A549 (cell line): ENCODE measurements at regions not wholly inside any gene's neighbourhood (a gene's known extent, or its start where the extent isn't known, plus 50 kb on each side); places are given as distances from the start of the nearest gene placed in this dataset.

Experiments used
- ATAC-seq, 2 experiments: fragments of 200-7000 bp in 1 of 2; fragments of >200 bp in 1 of 2; cut with Nextera tagmentation in 1 of 2; cut with Tn5 transposase in 1 of 2; 3 replicates each; pipeline versions ENCODE4 v1.8.0 to v1.9.1; 2018 to 2020; ENCODE audit warnings: mild to moderate bottlenecking in 1 of 2, moderate library complexity in 1 of 2
- CTCF ChIA-PET: fragments of 300-600 bp; sonication (Branson Sonifier 250); formaldehyde crosslinking; extraction: SDS; loops from one replicate; lab custom pipeline; 2021; ENCODE audit warnings: antibody characterized with exemption, inconsistent platforms; lab: Yijun Ruan, JAX
- POLR2A ChIA-PET: fragments of 350-600 bp; formaldehyde crosslinking; extraction: SDS; loops from one replicate; lab custom pipeline; 2021; ENCODE audit warnings: antibody characterized with exemption, inconsistent platforms; lab: Yijun Ruan, JAX
- DNase-seq, 2 experiments: peaks; one replicate each; pipeline versions ENCODE4 v3.0.0 to v3.0.0-alpha.2; 2011 to 2016; ENCODE audit warnings: low read depth in 1 of 2, low spot score in 1 of 2
- FAIRE-seq: peaks from 2 replicates; lab custom pipeline; 2011; peaks lifted over from hg19 to GRCh38; lab: Jason Lieb, UNC
- H3K27ac ChIP-seq, 2 experiments: fragments of >200 bp; sonication (Bioruptor Twin); formaldehyde crosslinking; 3 replicates each; pipeline ENCODE4 v1.5.1; 2016 to 2017
- H3K4me1 ChIP-seq: fragments of >200 bp; sonication (Bioruptor Twin); formaldehyde crosslinking; 3 replicates; pipeline ENCODE4 v1.6.1; 2016
- H3K4me2 ChIP-seq: fragments of >200 bp; sonication (Bioruptor Twin); formaldehyde crosslinking; 3 replicates; pipeline ENCODE4 v1.6.1; 2016
- H3K4me3 ChIP-seq: fragments of >200 bp; sonication (Bioruptor Twin); formaldehyde crosslinking; 3 replicates; pipeline ENCODE4 v1.5.1; 2016
- H3K9me3 ChIP-seq: fragments of >200 bp; sonication (Bioruptor Twin); formaldehyde crosslinking; 3 replicates; pipeline ENCODE4 v1.6.1; 2016
- CBX8 ChIP-seq: fragments of 200-600 bp; sonication (generic); IDR thresholded peaks from 2 replicates; pipeline ENCODE4 v1.6.1; 2016
- CHD4 ChIP-seq: fragments of 200-600 bp; sonication (generic); IDR thresholded peaks from 2 replicates; pipeline ENCODE4 v1.6.1; 2016; ENCODE audit warnings: antibody characterized with exemption, mild to moderate bottlenecking, borderline replicate concordance
- EHMT2 ChIP-seq: fragments of 200-600 bp; sonication (generic); IDR thresholded peaks from 2 replicates; pipeline ENCODE4 v1.6.1; 2016; ENCODE audit warnings: antibody characterized with exemption, low read depth, mild to moderate bottlenecking, moderate library complexity
- ESRRA ChIP-seq: fragments of 150-350 bp; IDR thresholded peaks from 2 replicates; pipeline ENCODE4 v1.6.1; 2014; ENCODE audit warnings: mild to moderate bottlenecking, low read length, borderline replicate concordance
- FOSB ChIP-seq: fragments of 250-450 bp; sonication (Bioruptor Pico); IDR thresholded peaks from 2 replicates; pipeline ENCODE4 v1.5.0; 2020; ENCODE audit warnings: mild to moderate bottlenecking, moderate library complexity
- FOSL2 ChIP-seq, 2 experiments: fragments of 450-650 bp in 1 of 2; fragments of >200 bp in 1 of 2; sonication (Bioruptor Twin) in 1 of 2; formaldehyde crosslinking; IDR thresholded peaks; 2 replicates each; pipeline versions ENCODE4 v1.5.0 to v1.6.1; 2016 to 2020; ENCODE audit warnings: mild to moderate bottlenecking in 1 of 2, moderate library complexity in 1 of 2
- HEYL ChIP-seq: fragments of 250-450 bp; sonication (Bioruptor Pico); IDR thresholded peaks from 2 replicates; pipeline ENCODE4 v1.8.0; 2021; ENCODE audit warnings: mild to moderate bottlenecking, moderate library complexity
- HMGXB4 ChIP-seq: fragments of 250-450 bp; sonication (Bioruptor Pico); IDR thresholded peaks from 2 replicates; pipeline ENCODE4 v1.5.0; 2021; ENCODE audit warnings: mild to moderate bottlenecking, moderate library complexity, borderline replicate concordance
- HOXA7 ChIP-seq: fragments of 250-450 bp; sonication (Bioruptor Pico); IDR thresholded peaks from 2 replicates; pipeline ENCODE4 v1.5.0; 2020; ENCODE audit warnings: mild to moderate bottlenecking, moderate library complexity
- JUNB ChIP-seq: fragments of >200 bp; sonication (Bioruptor Twin); formaldehyde crosslinking; IDR thresholded peaks from 2 replicates; pipeline ENCODE4 v1.6.1; 2016
- KDM5A ChIP-seq: fragments of 200-600 bp; sonication (generic); IDR thresholded peaks from 2 replicates; pipeline ENCODE4 v1.6.1; 2016; ENCODE audit warnings: antibody characterized with exemption, mild to moderate bottlenecking
- NPAS2 ChIP-seq: fragments of 250-450 bp; sonication (Bioruptor Pico); IDR thresholded peaks from 2 replicates; pipeline ENCODE4 v1.8.0; 2022; ENCODE audit warnings: mild to moderate bottlenecking, moderate library complexity, borderline replicate concordance
- POLR2AphosphoS2 ChIP-seq: conservative IDR thresholded peaks from 2 replicates; pipeline ENCODE4 v1.6.1; 2012; ENCODE audit warnings: low read length, improper control_type of control experiment, inconsistent platforms
- RARB ChIP-seq: fragments of 250-450 bp; sonication (Bioruptor Pico); IDR thresholded peaks from 2 replicates; pipeline ENCODE4 v1.8.0; 2021; ENCODE audit warnings: mild to moderate bottlenecking, moderate library complexity
- RFX5 ChIP-seq: fragments of 450-650 bp; IDR thresholded peaks from 2 replicates; pipeline ENCODE4 v1.7.1; 2014; ENCODE audit warnings: antibody characterized with exemption, mild to moderate bottlenecking, moderate library complexity
- TP53 ChIP-seq: fragments of 250-450 bp; sonication (Bioruptor Pico); IDR thresholded peaks from 2 replicates; pipeline ENCODE4 v1.5.0; 2021; ENCODE audit warnings: mild to moderate bottlenecking, moderate library complexity
- ZSCAN20 ChIP-seq: fragments of 250-450 bp; sonication (Bioruptor Pico); IDR thresholded peaks from 2 replicates; pipeline ENCODE4 v1.8.0; 2022; ENCODE audit warnings: mild to moderate bottlenecking, moderate library complexity
- WGBS: methylation state at CpG from one replicate; pipeline ENCODE4 v1.1.6; 2017; ENCODE audit errors: missing lambda C conversion rate; 5-methylcytosine and 5-hydroxymethylcytosine counted together
- TF ChIP-seq, protein P1 (sequence below): IDR thresholded peaks from 2 replicates; pipeline ENCODE4 v1.6.1; 2012
- TF ChIP-seq, protein P2 (sequence below): fragments of 250-450 bp; sonication (Bioruptor Pico); IDR thresholded peaks from 2 replicates; pipeline ENCODE4 v1.5.0; 2020; ENCODE audit warnings: low read depth, mild to moderate bottlenecking, moderate library complexity
- TF ChIP-seq, protein P3 (sequence below): fragments of 150-350 bp; IDR thresholded peaks from 2 replicates; pipeline ENCODE4 v1.6.1; 2014; ENCODE audit warnings: low read depth, mild to moderate bottlenecking, low read length
- TF ChIP-seq, protein P4 (sequence below): IDR thresholded peaks from 2 replicates; pipeline ENCODE4 v1.6.1; 2012; ENCODE audit warnings: low read depth, borderline replicate concordance
- TF ChIP-seq, protein P5 (sequence below): fragments of 200-600 bp; sonication (generic); IDR thresholded peaks from 2 replicates; pipeline ENCODE4 v1.6.1; 2016; ENCODE audit warnings: antibody characterized with exemption, mild to moderate bottlenecking, moderate library complexity
- TF ChIP-seq, protein P6 (sequence below): fragments of 450-650 bp; IDR thresholded peaks from 2 replicates; pipeline ENCODE4 v1.6.1; 2014; ENCODE audit warnings: antibody characterized with exemption

DNA sequence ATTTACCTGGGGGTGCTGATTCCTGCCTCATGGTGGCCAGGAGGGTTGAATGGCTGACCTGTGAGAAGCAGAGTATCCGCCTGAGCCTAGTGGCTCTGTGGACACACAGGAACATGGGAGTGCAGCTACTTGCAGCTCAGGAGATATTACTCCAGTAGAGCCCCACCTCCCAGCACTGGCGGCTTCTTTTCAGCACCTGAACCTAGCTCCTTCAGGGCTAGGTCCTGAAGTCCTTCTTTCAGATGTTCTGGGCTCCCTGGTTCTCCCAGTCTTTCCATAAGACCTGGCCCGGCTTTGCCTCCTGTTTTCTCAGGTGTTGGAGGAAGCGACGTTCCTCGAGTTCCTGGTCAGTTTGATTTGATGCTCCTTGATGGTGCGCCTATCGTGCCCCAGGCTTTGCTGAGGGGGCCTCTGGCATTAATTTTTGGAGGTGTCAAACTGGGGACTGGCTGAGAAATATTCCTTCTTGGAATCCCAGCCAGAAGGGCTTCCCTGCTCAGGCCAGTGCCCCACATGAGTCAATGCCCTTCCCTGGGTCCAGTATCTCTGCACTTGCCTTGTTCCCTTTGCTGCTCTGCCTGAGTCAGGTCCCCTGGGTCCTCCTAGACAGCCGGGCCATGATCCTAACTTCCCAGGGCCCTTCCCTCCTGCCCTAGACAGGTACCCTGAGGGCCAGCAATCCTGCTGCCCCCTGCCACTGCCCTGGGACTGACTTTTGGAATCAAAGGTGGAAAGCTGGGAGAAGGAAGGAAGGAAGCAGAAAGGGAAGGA lies 110.7 kb upstream of the HAAO start:
- no peak overlapping the region for H3K4me2 ChIP-seq
- CTCF ChIA-PET: interaction anchor here (1.6 to 4.3 kb wide), 4 partner anchors 8 to 582 kb away, joined by 3 to 20 read pairs (median 10); no protein-coding TSS in a partner anchor
- ATAC-seq: no peak
- 77% methylated on average over 9 of the region's 9 CpGs for WGBS
- H3K27ac ChIP-seq: no peak overlapping the region
- H3K9me3 ChIP-seq: no peaks in the 10 kb centered on the region
- no peak for TF ChIP-seq POLR2AphosphoS2
- TF ChIP-seq, protein P1, sequence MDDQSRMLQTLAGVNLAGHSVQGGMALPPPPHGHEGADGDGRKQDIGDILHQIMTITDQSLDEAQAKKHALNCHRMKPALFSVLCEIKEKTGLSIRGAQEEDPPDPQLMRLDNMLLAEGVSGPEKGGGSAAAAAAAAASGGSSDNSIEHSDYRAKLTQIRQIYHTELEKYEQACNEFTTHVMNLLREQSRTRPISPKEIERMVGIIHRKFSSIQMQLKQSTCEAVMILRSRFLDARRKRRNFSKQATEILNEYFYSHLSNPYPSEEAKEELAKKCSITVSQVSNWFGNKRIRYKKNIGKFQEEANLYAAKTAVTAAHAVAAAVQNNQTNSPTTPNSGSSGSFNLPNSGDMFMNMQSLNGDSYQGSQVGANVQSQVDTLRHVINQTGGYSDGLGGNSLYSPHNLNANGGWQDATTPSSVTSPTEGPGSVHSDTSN: no peak
- no peak for TF ChIP-seq RFX5
- TF ChIP-seq, protein P2, sequence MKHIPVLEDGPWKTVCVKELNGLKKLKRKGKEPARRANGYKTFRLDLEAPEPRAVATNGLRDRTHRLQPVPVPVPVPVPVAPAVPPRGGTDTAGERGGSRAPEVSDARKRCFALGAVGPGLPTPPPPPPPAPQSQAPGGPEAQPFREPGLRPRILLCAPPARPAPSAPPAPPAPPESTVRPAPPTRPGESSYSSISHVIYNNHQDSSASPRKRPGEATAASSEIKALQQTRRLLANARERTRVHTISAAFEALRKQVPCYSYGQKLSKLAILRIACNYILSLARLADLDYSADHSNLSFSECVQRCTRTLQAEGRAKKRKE: no peak
- TF ChIP-seq EHMT2: no peak
- TF ChIP-seq, all 56 proteins: peak for 0
- no peak for DNase-seq
- Histone ChIP-seq H3K4me3 (no peak overlapping the region), H3K4me1 (peaks cover 15% of the 10 kb centered on the region)
- FAIRE-seq: no peak
- POLR2A ChIA-PET: no interaction called here

DNA sequence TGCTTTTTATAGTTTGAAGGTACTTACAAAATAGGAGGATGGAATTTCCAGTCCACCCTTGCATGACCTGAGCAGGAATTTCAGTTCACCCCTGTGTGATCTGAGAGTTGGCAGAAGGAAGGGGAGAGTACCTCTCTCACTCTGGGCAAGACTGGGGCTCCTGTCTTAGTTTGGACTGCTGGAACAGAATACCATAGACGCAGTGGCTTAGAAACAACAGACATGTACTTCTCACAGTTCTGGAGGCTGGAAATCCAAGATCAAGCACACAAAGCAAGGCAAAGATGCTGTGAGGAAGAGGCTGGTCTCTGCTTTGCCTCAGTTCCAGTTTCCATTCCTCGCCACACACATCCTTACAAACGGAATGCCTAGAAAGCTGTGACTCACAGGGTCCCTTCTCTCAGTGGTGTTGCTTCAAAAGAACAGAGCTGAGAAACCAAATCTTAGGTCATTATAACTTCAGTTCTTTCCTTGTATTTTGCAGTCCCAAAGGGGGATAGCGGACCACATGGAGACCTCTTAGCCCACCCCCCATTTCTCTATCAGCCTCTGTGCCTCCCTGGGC lies 108.8 kb upstream of the HAAO start:
- peaks cover 17% of the 10 kb centered on the region for H3K4me1 ChIP-seq
- POLR2A ChIA-PET: no interaction called here
- FAIRE-seq (no peak), ATAC-seq (no peak), DNase-seq (no peak)
- H3K27ac ChIP-seq: no peak overlapping the region
- 76% methylated on average over 4 of the region's 4 CpGs for WGBS
- no peak overlapping the region for H3K4me3 ChIP-seq
- H3K9me3 ChIP-seq: no peaks in the 10 kb centered on the region
- CTCF ChIA-PET: interaction anchor here (0.8 to 4.3 kb wide), 8 partner anchors 10 to 676 kb away, joined by 3 to 20 read pairs (median 6); no protein-coding TSS in a partner anchor
- no peak overlapping the region for H3K4me2 ChIP-seq
- TF ChIP-seq NPAS2 (CRISPR knock-in tag) (no peak), HMGXB4 (no peak), ZSCAN20 (CRISPR knock-in tag) (no peak), ESRRA (no peak), RARB (CRISPR knock-in tag) (no peak), FOSL2 (IDR thresholded peaks at IDR 0.05) (no peak), FOSL2 (CRISPR knock-in tag; IDR thresholded peaks at IDR 0.05) (no peak), TP53 (CRISPR knock-in tag) (no peak), FOSB (CRISPR knock-in tag) (no peak), HEYL (CRISPR knock-in tag) (no peak), HOXA7 (CRISPR knock-in tag) (no peak), KDM5A (no peak), CBX8 (no peak), JUNB (no peak), CHD4 (no peak)
- TF ChIP-seq, protein P3, sequence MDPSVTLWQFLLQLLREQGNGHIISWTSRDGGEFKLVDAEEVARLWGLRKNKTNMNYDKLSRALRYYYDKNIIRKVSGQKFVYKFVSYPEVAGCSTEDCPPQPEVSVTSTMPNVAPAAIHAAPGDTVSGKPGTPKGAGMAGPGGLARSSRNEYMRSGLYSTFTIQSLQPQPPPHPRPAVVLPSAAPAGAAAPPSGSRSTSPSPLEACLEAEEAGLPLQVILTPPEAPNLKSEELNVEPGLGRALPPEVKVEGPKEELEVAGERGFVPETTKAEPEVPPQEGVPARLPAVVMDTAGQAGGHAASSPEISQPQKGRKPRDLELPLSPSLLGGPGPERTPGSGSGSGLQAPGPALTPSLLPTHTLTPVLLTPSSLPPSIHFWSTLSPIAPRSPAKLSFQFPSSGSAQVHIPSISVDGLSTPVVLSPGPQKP: no peak
- TF ChIP-seq, protein P2: no peak
- TF ChIP-seq, protein P4, sequence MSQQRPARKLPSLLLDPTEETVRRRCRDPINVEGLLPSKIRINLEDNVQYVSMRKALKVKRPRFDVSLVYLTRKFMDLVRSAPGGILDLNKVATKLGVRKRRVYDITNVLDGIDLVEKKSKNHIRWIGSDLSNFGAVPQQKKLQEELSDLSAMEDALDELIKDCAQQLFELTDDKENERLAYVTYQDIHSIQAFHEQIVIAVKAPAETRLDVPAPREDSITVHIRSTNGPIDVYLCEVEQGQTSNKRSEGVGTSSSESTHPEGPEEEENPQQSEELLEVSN: no peak
- TF ChIP-seq, protein P5, sequence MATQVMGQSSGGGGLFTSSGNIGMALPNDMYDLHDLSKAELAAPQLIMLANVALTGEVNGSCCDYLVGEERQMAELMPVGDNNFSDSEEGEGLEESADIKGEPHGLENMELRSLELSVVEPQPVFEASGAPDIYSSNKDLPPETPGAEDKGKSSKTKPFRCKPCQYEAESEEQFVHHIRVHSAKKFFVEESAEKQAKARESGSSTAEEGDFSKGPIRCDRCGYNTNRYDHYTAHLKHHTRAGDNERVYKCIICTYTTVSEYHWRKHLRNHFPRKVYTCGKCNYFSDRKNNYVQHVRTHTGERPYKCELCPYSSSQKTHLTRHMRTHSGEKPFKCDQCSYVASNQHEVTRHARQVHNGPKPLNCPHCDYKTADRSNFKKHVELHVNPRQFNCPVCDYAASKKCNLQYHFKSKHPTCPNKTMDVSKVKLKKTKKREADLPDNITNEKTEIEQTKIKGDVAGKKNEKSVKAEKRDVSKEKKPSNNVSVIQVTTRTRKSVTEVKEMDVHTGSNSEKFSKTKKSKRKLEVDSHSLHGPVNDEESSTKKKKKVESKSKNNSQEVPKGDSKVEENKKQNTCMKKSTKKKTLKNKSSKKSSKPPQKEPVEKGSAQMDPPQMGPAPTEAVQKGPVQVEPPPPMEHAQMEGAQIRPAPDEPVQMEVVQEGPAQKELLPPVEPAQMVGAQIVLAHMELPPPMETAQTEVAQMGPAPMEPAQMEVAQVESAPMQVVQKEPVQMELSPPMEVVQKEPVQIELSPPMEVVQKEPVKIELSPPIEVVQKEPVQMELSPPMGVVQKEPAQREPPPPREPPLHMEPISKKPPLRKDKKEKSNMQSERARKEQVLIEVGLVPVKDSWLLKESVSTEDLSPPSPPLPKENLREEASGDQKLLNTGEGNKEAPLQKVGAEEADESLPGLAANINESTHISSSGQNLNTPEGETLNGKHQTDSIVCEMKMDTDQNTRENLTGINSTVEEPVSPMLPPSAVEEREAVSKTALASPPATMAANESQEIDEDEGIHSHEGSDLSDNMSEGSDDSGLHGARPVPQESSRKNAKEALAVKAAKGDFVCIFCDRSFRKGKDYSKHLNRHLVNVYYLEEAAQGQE: no peak
- TF ChIP-seq, protein P6, sequence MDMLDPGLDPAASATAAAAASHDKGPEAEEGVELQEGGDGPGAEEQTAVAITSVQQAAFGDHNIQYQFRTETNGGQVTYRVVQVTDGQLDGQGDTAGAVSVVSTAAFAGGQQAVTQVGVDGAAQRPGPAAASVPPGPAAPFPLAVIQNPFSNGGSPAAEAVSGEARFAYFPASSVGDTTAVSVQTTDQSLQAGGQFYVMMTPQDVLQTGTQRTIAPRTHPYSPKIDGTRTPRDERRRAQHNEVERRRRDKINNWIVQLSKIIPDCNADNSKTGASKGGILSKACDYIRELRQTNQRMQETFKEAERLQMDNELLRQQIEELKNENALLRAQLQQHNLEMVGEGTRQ: no peak
